ENCODE measurements at regions not wholly inside any gene's neighbourhood (a gene's known extent, or its start where the extent isn't known, plus 50 kb on each side); places are given as distances from the start of the nearest gene placed in this dataset.

- DNase-seq (ENCODE audit: low read depth in 1 of 2, low spot score in 1 of 2) (no peak), FAIRE-seq (no peak), ATAC-seq (no peak)
- CTCF ChIA-PET = no interaction called here
- WGBS (ENCODE audit: missing lambda C conversion rate) = 7% methylated on average over 1 of the region's 1 CpG
- no peak overlapping the region for H3K4me2 ChIP-seq
- no peaks in the 10 kb centered on the region for H3K4me1 ChIP-seq
- no peak overlapping the region for H3K27ac ChIP-seq
- no peak for TF ChIP-seq CHD4 (IDR thresholded peaks at IDR 0.05; ENCODE audit: borderline replicate concordance)
- no peak for TF ChIP-seq KDM1A (IDR thresholded peaks at IDR 0.05; ENCODE audit: low read depth)
- no peak for TF ChIP-seq POLR2AphosphoS2 (conservative IDR thresholded peaks at IDR 0.05; ENCODE audit: low read length)
- TF ChIP-seq ZNF302 (CRISPR knock-in tag; IDR thresholded peaks at IDR 0.05) = no peak
- TF ChIP-seq RAD21 (conservative IDR thresholded peaks at IDR 0.05 in 1 of 2, IDR thresholded peaks at IDR 0.05 in 1 of 2) = no peak
- TF ChIP-seq, protein P1, sequence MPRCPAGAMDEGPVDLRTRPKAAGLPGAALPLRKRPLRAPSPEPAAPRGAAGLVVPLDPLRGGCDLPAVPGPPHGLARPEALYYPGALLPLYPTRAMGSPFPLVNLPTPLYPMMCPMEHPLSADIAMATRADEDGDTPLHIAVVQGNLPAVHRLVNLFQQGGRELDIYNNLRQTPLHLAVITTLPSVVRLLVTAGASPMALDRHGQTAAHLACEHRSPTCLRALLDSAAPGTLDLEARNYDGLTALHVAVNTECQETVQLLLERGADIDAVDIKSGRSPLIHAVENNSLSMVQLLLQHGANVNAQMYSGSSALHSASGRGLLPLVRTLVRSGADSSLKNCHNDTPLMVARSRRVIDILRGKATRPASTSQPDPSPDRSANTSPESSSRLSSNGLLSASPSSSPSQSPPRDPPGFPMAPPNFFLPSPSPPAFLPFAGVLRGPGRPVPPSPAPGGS (IDR thresholded peaks at IDR 0.05) = no peak
- no peak for TF ChIP-seq ZFP36 (IDR thresholded peaks at IDR 0.05; ENCODE audit: borderline replicate concordance, partially characterized antibody)
- TF ChIP-seq JUN (IDR thresholded peaks at IDR 0.05) = no peak
- no peak for TF ChIP-seq FOSB (CRISPR knock-in tag; IDR thresholded peaks at IDR 0.05)
- no peak for TF ChIP-seq FOSL2 (IDR thresholded peaks at IDR 0.05)
- no peak for TF ChIP-seq FOSL2 (CRISPR knock-in tag; IDR thresholded peaks at IDR 0.05)
- no peak for TF ChIP-seq EP300 (IDR thresholded peaks at IDR 0.05)
- TF ChIP-seq PHF8 (IDR thresholded peaks at IDR 0.05; ENCODE audit: borderline replicate concordance, low read depth) = no peak
- TF ChIP-seq ZSCAN20 (CRISPR knock-in tag; IDR thresholded peaks at IDR 0.05) = no peak
- TF ChIP-seq, protein P2, sequence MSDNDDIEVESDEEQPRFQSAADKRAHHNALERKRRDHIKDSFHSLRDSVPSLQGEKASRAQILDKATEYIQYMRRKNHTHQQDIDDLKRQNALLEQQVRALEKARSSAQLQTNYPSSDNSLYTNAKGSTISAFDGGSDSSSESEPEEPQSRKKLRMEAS (IDR thresholded peaks at IDR 0.05) = no peak
- TF ChIP-seq RFX5 (IDR thresholded peaks at IDR 0.05) = no peak
- TF ChIP-seq USF2 (IDR thresholded peaks at IDR 0.05) = no peak
- TF ChIP-seq GATA3 (IDR thresholded peaks at IDR 0.05; ENCODE audit: borderline replicate concordance) = no peak
- H3K4me3 ChIP-seq = no peak overlapping the region
- POLR2A ChIA-PET = no interaction called here
- H3K9me3 ChIP-seq = 0 out of 3 replicates have a peak, but pooled peaks cover 6% of the 10 kb centered on the region
Measured at GRCh38 chr5:117701062-117701461, 1126.4 kb upstream of the SEMA6A start.

- no peak overlapping the region for H3K4me3 ChIP-seq
- ChIA-PET POLR2A (no interaction called here), CTCF (no interaction called here)
- FAIRE-seq (no peak), DNase-seq (ENCODE audit: low read depth in 1 of 2, low spot score in 1 of 2) (no peak), ATAC-seq (no peak)
- H3K27ac ChIP-seq = no peak overlapping the region
- no peaks in the 10 kb centered on the region for H3K4me1 ChIP-seq
- TF ChIP-seq HEYL (CRISPR knock-in tag; IDR thresholded peaks at IDR 0.05) (no peak), CHD4 (IDR thresholded peaks at IDR 0.05; ENCODE audit: borderline replicate concordance) (no peak), GATA3 (IDR thresholded peaks at IDR 0.05; ENCODE audit: borderline replicate concordance) (no peak), ZNF302 (CRISPR knock-in tag; IDR thresholded peaks at IDR 0.05) (no peak), MAFK (IDR thresholded peaks at IDR 0.05; ENCODE audit: partially characterized antibody) (no peak), NFE2L2 (conservative IDR thresholded peaks at IDR 0.05; ENCODE audit: low read length) (no peak), POLR2AphosphoS2 (conservative IDR thresholded peaks at IDR 0.05; ENCODE audit: low read length) (no peak), MYC (IDR thresholded peaks at IDR 0.05; ENCODE audit: borderline replicate concordance, low read length) (no peak), EHMT2 (IDR thresholded peaks at IDR 0.05; ENCODE audit: low read depth) (no peak), JUNB (IDR thresholded peaks at IDR 0.05) (no peak), RARB (CRISPR knock-in tag; IDR thresholded peaks at IDR 0.05) (no peak), TP53 (CRISPR knock-in tag; IDR thresholded peaks at IDR 0.05) (no peak)
- TF ChIP-seq, protein P3, sequence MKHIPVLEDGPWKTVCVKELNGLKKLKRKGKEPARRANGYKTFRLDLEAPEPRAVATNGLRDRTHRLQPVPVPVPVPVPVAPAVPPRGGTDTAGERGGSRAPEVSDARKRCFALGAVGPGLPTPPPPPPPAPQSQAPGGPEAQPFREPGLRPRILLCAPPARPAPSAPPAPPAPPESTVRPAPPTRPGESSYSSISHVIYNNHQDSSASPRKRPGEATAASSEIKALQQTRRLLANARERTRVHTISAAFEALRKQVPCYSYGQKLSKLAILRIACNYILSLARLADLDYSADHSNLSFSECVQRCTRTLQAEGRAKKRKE (CRISPR knock-in tag; IDR thresholded peaks at IDR 0.05; ENCODE audit: low read depth) = no peak
- TF ChIP-seq, protein P4, sequence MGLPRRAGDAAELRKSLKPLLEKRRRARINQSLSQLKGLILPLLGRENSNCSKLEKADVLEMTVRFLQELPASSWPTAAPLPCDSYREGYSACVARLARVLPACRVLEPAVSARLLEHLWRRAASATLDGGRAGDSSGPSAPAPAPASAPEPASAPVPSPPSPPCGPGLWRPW (IDR thresholded peaks at IDR 0.05) = no peak
- no peak overlapping the region for H3K4me2 ChIP-seq
- 0 out of 3 replicates have a peak, but pooled peaks cover 2% of the 10 kb centered on the region for H3K9me3 ChIP-seq
- 0% methylated on average over 1 of the region's 1 CpG for WGBS (ENCODE audit: missing lambda C conversion rate)
Measured at GRCh38 chr5:117692606-117693005, 1118.0 kb upstream of the SEMA6A start.
